Loucy (cell line): ENCODE measurements at regions not wholly inside any gene's neighbourhood (a gene's known extent, or its start where the extent isn't known, plus 50 kb on each side); places are given as distances from the start of the nearest gene placed in this dataset.

ENCODE experiments used
- CTCF ChIP-seq: fragments of 200-600 bp; sonication (generic); conservative IDR thresholded peaks from 2 replicates; pipeline ENCODE4 v1.5.1; 2014; ENCODE audit warnings: mild to moderate bottlenecking, antibody characterized with exemption, low read length
- EZH2phosphoT487 ChIP-seq: fragments of 200-600 bp; IDR thresholded peaks from 2 replicates; pipeline ENCODE4 v1.6.1; 2018; ENCODE audit warnings: antibody characterized with exemption, mild to moderate bottlenecking, moderate library complexity, borderline replicate concordance

GRCh38 chr14:25628390-25628789, 578.4 kb upstream of the STXBP6 start:
- TF ChIP-seq CTCF (no peak), EZH2phosphoT487 (no peak)
